NCI-H2029 treated with DMSO at 0.1 percent for 48 hours (cell line): ENCODE measurements at regions not wholly inside any gene's neighbourhood (a gene's known extent, or its start where the extent isn't known, plus 50 kb on each side); places are given as distances from the start of the nearest gene placed in this dataset.

Source experiments
- DNase-seq: peaks from one replicate; lab custom pipeline; 2025; lab: John Stamatoyannopoulos, UW

DNA sequence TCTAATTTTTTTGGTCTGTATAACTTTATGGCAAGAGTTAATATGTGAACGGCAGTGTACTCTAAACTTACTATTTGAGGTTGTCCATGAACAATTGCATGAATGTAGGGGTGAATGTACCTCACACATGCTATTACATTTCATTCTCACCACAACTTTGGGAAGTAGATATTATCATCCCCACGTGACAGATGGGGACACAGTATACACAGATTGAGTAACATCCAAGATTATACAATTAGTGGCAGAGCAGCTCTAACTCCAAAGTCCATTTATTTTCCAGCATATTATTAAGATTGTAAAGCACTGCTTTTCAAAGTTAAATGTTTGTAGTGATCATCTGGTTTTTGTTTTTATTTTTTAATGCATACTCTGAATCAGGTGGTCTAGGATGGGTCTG, 622.1 kb upstream of the ZEB2 start:
- DNase-seq = no peak

DNA sequence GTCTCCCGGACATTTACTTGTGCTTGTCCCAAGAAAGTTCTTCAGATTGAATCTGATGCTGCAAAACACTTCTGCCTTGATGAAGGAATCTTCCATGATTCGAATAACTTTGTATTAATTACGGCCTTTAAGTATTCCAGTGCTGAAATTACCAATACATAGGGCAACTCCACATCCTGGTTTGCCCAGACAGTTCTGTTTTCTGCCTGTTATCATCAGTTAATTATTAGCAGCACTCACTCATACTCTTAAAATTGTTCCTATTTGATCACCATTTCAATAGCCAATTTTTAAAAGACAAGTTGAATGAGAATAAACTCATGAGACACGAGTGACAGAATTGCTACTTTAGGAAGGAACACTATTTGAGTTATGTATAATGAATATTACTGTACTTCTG, 620.7 kb upstream of the ZEB2 start:
- no peak for DNase-seq

- no peak for DNase-seq
Observed at GRCh38 chr2:145138626-145139025, 618.7 kb upstream of the ZEB2 start.

GRCh38 chr2:145137901-145138300, 618.0 kb upstream of the ZEB2 start:
- DNase-seq = no peak

- DNase-seq = no peak
Observed at GRCh38 chr2:145137211-145137610, 617.3 kb upstream of the ZEB2 start.

DNA sequence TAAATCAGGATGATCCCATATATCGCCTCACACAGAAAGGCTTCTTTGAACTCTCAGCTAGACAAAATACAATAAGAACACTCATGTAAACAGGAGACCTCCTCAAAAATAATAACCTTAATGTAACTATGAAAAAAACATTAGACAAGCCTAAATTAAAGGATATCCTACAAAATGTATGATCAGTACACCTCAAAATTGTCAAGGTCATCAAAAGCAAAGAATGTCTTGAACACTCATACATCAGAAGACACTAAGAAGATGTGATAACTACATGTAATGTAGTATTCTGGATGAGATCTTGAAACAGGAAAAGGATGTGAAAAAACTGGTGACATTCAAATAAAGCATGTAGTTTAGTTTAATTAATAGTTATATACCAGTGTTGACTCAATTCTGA, 616.8 kb upstream of the ZEB2 start:
- no peak for DNase-seq

GRCh38 chr2:145126146-145126545, 606.2 kb upstream of the ZEB2 start:
- no peak for DNase-seq

GRCh38 chr2:145124085-145124484, 604.2 kb upstream of the ZEB2 start:
- no peak for DNase-seq

DNA sequence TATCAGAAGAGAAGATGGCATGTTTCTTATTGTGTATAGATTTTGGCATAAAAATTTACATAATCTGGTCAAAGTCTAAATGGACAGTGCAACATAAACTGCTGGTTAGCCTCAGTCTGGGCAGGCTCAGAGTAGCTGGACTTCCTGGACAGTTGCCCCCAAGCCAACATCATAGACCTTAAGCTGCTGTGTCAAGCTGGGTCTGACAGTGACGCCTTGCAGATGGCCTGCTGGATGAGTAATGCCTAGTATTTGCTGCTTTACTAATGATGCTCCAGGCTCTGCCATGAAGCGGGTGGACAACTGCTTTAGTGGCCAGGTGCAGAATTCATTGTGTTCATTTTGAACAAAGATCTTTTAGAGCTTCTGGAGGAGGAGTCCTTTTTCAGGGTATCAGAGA, 603.7 kb upstream of the ZEB2 start:
- DNase-seq = no peak

GRCh38 chr2:145119225-145119624, 599.3 kb upstream of the ZEB2 start:
- DNase-seq = no peak

GRCh38 chr2:145116834-145117725, 597.2 kb upstream of the ZEB2 start:
- no peak for DNase-seq

DNA sequence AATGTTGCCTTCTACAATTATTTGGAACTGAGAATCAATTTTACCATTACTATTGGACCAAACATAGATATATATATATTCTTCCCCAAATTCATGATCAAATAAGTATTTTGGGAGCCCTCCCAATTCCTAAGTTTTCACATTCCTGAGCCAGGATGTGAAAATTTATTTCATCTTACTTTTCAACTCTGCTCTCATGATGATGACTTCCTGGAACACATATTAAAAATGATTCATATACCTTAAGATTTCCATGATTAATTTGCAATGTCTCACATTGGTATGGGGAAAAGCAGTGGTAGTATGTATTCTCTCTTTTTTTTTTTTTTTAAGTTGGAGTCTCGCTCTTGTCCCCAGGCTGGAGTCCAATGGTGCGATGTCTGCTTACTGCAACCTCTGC, 596.1 kb upstream of the ZEB2 start:
- DNase-seq = no peak

GRCh38 chr2:145114726-145115125, 594.8 kb upstream of the ZEB2 start:
- DNase-seq = no peak

DNA sequence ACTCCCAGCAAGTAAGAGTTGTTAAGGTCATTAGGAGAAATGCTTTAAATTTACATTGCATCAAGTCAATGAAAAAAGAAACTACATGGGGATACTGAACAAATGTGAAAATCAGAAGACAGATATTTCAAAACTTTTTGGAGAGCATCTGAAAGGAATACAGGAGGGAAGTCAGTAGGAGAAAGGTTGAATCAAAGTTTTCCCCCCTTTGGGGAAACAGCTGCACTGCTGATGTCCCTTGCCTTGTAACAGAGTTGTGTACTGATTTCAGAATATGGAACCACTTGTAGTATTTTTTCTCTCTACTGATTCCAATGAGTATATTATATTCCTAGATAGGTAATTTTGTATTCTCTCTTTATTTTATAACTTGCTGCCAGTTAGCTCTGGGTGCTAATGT, 592.5 kb upstream of the ZEB2 start:
- no peak for DNase-seq

DNA sequence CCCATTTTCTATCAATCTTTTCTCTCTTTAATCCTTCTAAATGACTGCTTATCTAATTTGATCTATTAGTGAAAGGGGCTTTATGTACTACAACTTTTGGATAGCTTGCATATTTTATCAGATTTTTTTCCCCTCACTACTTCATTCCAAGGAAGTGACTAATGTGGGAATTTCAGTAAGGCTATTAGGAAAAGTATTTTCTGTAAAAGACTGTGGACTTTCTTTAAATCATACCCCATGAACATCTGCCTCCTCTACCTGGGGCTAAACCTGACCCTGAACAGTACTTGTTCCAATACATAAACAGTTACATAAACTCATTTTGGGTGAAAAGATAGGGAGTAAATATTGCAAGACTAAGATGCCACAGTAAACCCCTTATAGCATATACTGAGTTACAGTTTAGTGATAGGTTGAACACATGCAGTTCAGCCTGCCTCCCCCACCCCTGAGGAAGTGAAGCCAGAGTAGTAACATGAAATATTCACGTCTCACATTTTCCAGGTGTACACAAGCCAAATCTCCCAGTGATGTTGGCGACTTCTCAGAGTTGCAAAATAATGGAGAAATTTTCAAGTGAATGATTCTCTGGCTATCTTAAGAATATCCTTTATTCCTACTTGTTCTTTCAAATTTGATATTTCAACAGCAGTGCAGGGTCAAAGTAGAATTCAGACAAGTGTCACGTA, 590.9 kb upstream of the ZEB2 start:
- DNase-seq = no peak

GRCh38 chr2:145108959-145109710, 589.2 kb upstream of the ZEB2 start:
- DNase-seq = no peak

DNA sequence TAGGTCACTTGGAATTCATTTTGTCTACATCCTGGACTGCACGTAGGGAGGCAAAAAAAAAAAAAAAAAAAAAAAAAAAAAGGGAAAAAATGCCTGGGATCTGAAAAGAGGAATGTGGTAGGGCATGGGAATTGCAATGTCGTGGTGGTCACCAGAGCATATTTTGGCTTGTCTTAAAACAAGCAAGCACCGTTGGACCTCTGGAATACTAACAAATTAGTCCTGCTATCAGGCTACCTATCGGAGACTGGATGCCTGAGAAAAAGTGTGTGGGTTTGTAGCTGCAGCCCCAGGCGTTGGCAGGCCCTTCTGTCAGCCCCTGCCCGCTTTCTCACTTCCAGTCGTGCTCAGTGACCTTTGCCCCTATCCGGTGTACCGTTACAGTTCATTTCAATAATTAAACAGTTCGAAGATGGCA, 588.5 kb upstream of the ZEB2 start:
- no peak for DNase-seq

GRCh38 chr2:145106293-145106692, 586.4 kb upstream of the ZEB2 start:
- no peak for DNase-seq

DNA sequence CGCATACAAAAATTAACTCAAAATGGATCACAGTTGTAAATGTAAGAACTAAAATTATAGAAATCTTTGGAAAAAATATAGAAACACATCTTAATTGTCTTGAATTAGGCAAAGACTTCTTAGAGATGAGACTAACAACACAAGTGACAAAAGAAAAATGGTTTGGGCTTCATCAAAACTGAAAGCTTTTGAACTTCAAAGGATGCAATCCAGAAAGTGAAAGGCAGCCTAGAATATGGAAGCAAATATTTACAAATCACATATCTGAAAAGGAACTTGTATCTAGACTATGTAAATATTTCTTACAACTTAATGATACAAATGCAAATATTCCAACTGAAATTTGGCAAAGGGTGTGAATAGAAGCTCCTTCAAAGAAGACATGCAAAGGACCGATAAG, 582.8 kb upstream of the ZEB2 start:
- no peak for DNase-seq

- no peak for DNase-seq
Observed at GRCh38 chr2:145100301-145100700, 580.4 kb upstream of the ZEB2 start.

DNA sequence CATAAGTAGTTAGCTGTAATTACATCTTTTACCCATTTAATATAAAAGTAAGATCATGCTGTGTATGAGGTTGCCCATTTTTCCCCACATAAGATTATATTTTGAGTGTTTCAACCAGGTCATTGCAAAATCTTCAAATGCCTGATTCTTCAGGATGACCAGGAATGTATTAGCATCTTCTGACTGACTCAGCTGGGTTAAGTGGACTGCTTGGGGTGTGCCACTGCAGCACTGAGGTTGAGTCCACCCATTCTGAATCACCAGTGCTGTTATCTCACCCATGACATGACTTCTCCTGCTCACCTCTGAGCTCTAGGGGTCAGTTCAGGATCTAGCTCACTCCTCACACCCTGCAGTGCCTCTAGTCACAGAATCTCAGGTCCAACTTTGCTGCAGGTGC, 576.7 kb upstream of the ZEB2 start:
- DNase-seq = no peak

GRCh38 chr2:145095641-145096435, 575.9 kb upstream of the ZEB2 start:
- no peak for DNase-seq
